KMS-11 (cell line): ENCODE measurements at regions not wholly inside any gene's neighbourhood (a gene's known extent, or its start where the extent isn't known, plus 50 kb on each side); places are given as distances from the start of the nearest gene placed in this dataset.

ENCODE experiments used
- H2AFZ ChIP-seq: fragments of 200-600 bp; sonication (generic); 2 replicates; pipeline ENCODE4 v1.6.1; 2016; ENCODE audit warnings: antibody characterized with exemption, mixed run types, low read depth
- H3K27ac ChIP-seq: fragments of 200-600 bp; sonication (generic); 2 replicates; pipeline ENCODE4 v1.6.1; 2016; ENCODE audit warnings: mild to moderate bottlenecking, mixed run types
- H3K27me3 ChIP-seq: fragments of 200-600 bp; sonication (generic); 2 replicates; pipeline ENCODE4 v1.6.1; 2017; ENCODE audit warnings: mild to moderate bottlenecking, low read depth, mixed run types, moderate library complexity; ENCODE audit not compliant: insufficient read depth
- H3K36me3 ChIP-seq: fragments of 200-600 bp; sonication (generic); 2 replicates; pipeline ENCODE4 v1.6.1; 2017; ENCODE audit warnings: mild to moderate bottlenecking, mixed run types; ENCODE audit not compliant: insufficient read depth
- H3K4me1 ChIP-seq: fragments of 200-600 bp; sonication (generic); 2 replicates; pipeline ENCODE4 v1.6.1; 2016; ENCODE audit warnings: mild to moderate bottlenecking, low read depth, mixed run types; ENCODE audit not compliant: poor library complexity, severe bottlenecking
- H3K4me2 ChIP-seq: fragments of 200-600 bp; sonication (generic); 2 replicates; pipeline ENCODE4 v1.7.0; 2016; ENCODE audit warnings: mild to moderate bottlenecking, mixed run types
- H3K4me3 ChIP-seq: fragments of 200-600 bp; sonication (generic); IDR thresholded peaks from 2 replicates; pipeline ENCODE4 v1.6.1; 2017; ENCODE audit warnings: low read depth, low read length, mixed read lengths; ENCODE audit not compliant: insufficient read depth
- H3K79me2 ChIP-seq: fragments of 200-600 bp; sonication (generic); 2 replicates; pipeline ENCODE4 v1.6.1; 2016; ENCODE audit warnings: low read depth, mixed run types; ENCODE audit not compliant: insufficient read depth
- H3K9ac ChIP-seq: fragments of 200-600 bp; sonication (generic); 2 replicates; pipeline ENCODE4 v1.6.1; 2016; ENCODE audit warnings: mild to moderate bottlenecking, mixed run types
- H4K20me1 ChIP-seq: fragments of 200-600 bp; sonication (generic); 2 replicates; pipeline ENCODE4 v1.6.1; 2016; ENCODE audit warnings: mild to moderate bottlenecking, mixed run types; ENCODE audit not compliant: insufficient read depth
- TF ChIP-seq, protein P1 (sequence below): fragments of 200-600 bp; sonication (generic); conservative IDR thresholded peaks from 2 replicates; pipeline ENCODE4 v1.6.1; 2017; ENCODE audit warnings: low read depth, mild to moderate bottlenecking, antibody characterized with exemption, low read length, moderate library complexity, mixed read lengths

DNA sequence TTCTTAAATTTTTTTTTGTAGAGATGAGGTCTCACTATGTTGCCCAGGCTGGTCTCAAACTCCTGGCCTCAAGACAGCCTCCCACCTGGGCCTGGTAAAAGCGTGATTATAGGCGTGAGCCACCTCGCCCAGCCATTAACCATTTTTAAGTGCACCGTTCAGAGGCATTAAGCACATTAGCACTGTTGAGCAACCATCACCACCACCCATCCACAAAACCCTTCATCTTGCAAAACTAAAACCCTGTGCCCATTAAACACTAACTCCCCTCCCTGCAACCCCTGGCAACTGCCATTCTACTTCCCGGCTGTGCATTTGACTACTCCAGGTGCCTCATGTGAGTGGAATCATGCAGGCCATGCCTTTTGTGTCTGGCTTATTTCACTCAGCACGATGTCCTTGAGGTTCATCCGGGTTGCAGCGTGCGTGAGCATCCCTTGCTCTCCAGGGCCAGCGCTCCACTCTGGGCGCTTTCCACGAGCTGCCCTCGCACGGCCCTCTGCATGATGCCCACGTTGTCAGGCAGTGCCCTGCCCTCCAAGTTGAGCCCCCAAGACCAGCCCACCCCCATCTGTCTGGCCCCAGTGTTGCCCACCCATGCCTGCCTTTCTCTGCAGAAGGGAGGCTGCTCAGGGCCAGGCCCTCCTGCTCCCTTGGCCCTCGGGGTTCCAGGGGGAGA lies 63.0 kb upstream of the GLI2 start:
- Histone ChIP-seq H3K4me3 (no peak overlapping the region), H2AFZ (no peak overlapping the region), H3K4me2 (no peak overlapping the region), H3K27ac (no peak overlapping the region), H3K79me2 (no peaks in the 10 kb centered on the region), H3K36me3 (no peaks in the 10 kb centered on the region), H3K27me3 (no peaks in the 10 kb centered on the region), H4K20me1 (no peaks in the 10 kb centered on the region), H3K9ac (no peak overlapping the region), H3K4me1 (no peaks in the 10 kb centered on the region)
- TF ChIP-seq, protein P1, sequence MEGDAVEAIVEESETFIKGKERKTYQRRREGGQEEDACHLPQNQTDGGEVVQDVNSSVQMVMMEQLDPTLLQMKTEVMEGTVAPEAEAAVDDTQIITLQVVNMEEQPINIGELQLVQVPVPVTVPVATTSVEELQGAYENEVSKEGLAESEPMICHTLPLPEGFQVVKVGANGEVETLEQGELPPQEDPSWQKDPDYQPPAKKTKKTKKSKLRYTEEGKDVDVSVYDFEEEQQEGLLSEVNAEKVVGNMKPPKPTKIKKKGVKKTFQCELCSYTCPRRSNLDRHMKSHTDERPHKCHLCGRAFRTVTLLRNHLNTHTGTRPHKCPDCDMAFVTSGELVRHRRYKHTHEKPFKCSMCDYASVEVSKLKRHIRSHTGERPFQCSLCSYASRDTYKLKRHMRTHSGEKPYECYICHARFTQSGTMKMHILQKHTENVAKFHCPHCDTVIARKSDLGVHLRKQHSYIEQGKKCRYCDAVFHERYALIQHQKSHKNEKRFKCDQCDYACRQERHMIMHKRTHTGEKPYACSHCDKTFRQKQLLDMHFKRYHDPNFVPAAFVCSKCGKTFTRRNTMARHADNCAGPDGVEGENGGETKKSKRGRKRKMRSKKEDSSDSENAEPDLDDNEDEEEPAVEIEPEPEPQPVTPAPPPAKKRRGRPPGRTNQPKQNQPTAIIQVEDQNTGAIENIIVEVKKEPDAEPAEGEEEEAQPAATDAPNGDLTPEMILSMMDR = no peak

DNA sequence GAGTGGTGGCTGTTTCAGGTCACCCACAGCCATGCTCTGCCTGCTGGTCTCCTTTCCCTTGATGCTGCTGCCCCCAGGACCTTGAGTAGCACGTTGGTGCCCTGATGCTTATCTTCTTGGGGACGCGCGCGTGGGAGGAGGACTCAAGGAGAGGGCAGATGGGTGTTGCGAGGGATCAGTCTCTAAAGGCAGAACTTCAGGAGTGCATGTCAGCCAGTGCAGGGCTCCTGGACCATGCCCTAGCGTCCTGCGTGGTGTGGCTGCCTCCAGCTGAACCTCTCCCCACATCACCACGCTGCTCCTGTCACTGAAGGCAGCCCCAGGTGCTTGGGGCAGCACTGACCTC lies 62.5 kb upstream of the GLI2 start:
- no peak overlapping the region for H2AFZ ChIP-seq
- no peaks in the 10 kb centered on the region for H3K79me2 ChIP-seq
- H3K4me1 ChIP-seq = no peaks in the 10 kb centered on the region
- no peaks in the 10 kb centered on the region for H4K20me1 ChIP-seq
- no peaks in the 10 kb centered on the region for H3K36me3 ChIP-seq
- H3K4me3 ChIP-seq = no peak overlapping the region
- no peak overlapping the region for H3K4me2 ChIP-seq
- H3K9ac ChIP-seq = no peak overlapping the region
- no peak overlapping the region for H3K27ac ChIP-seq
- TF ChIP-seq, protein P1 = no peak
- H3K27me3 ChIP-seq = no peaks in the 10 kb centered on the region

DNA sequence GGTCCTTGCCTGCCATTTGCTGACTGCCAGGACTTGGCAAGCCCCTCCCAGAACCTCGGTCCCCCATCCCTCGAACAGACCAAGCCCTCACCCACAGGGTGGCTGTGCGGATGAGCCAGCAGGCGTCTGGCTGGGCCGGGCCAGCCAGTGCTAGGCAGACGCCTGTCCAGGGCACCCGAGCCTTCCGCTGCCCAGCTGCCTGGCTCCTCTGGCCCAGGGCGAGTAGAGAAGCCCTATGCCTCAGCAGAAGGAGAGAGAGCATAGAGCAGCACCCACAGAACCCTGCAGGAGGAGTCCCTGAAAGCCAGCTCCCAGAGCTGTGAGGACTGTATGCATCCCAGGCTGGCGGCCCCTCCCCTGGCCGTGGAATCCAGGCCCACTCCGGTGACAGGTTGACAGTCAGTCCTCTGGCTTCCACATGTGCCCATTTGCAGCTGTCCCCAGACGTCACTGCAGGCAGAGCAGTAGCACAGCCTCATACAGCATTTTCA lies 62.1 kb upstream of the GLI2 start:
- Histone ChIP-seq H3K27ac (no peak overlapping the region), H3K4me2 (no peak overlapping the region), H3K4me3 (no peak overlapping the region), H3K36me3 (no peaks in the 10 kb centered on the region), H3K9ac (no peak overlapping the region), H3K27me3 (no peaks in the 10 kb centered on the region), H4K20me1 (no peaks in the 10 kb centered on the region), H3K4me1 (no peaks in the 10 kb centered on the region), H3K79me2 (no peaks in the 10 kb centered on the region), H2AFZ (no peak overlapping the region)
- TF ChIP-seq, protein P1 = no peak

DNA sequence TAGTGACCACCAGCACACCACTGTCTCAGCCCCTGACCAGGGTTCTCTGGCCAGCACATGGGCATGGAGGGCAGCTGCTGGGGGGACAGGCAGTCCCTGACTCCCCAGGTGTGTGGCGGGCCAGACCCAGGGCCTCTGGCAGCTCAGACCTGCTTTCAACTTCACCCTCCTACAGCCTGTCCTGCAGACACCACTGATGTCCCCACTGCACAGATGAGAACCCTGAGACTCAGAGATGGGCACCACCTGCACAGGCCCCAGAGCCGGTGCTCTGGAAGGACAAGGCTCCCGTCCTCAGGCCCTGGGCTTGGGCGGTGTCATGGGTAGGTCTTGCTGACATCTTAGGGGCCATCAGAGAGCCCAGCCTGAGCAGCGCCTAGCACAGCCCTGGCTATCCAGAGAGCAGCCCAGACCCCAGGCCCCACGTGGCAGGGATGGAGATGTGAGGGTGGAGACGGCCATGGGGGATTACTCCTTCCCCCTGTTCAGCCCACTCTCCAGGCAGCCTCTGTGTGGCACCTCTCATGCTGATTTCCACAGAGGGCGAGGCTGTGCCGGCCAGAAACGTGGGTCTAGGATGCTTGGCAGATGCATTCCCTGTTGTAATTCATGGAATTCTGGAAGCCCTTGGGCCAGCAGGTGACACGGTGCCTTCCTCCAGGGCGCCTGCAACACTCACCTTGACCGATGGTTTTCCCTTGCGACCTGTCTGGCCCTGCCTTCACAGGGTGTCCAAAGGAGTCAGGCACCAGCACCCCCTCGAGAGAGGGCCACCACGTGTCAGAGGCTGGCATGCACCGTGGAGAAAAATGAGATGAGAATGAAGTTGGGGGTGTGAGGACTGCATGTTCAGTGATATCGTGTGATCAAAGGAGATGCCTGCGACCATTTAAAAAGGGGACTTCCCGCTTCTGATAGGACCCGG lies 61.2 kb upstream of the GLI2 start:
- Histone ChIP-seq H3K27ac (no peak overlapping the region), H3K4me3 (no peak overlapping the region), H3K36me3 (no peaks in the 10 kb centered on the region), H3K4me2 (no peak overlapping the region), H2AFZ (no peak overlapping the region), H3K79me2 (no peaks in the 10 kb centered on the region), H3K27me3 (no peaks in the 10 kb centered on the region), H3K4me1 (no peaks in the 10 kb centered on the region), H4K20me1 (no peaks in the 10 kb centered on the region), H3K9ac (no peak overlapping the region)
- TF ChIP-seq, protein P1 = no peak
